A172 (cell line): ENCODE measurements at regions not wholly inside any gene's neighbourhood (a gene's known extent, or its start where the extent isn't known, plus 50 kb on each side); places are given as distances from the start of the nearest gene placed in this dataset.

ENCODE experiments used
- DNase-seq: peaks from one replicate; pipeline ENCODE4 v3.0.0-alpha.2; 2015; ENCODE audit warnings: low spot score

GRCh38 chr12:24605466-24605865 is 343.4 kb downstream of the BCAT1 start:
- no peak for DNase-seq

DNA sequence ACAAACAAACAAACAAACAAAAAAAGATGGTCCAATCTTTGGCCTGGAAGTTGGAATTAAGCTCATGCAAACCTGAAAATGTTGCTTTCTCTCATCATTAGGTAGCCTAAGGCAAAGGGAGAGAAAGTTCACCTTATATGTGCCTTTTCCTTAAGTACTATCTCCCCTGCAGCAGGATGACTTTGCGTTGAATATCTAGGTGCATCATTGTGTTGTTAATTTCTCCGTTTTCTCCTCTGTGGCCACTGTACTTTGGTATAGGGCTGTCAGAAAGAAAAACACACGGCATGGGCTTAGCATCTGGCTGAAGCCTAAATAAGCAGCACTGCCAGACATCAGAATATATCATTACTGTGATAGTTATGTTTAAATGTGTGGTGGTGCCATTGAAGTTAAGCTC is 345.5 kb downstream of the BCAT1 start:
- no peak for DNase-seq

DNA sequence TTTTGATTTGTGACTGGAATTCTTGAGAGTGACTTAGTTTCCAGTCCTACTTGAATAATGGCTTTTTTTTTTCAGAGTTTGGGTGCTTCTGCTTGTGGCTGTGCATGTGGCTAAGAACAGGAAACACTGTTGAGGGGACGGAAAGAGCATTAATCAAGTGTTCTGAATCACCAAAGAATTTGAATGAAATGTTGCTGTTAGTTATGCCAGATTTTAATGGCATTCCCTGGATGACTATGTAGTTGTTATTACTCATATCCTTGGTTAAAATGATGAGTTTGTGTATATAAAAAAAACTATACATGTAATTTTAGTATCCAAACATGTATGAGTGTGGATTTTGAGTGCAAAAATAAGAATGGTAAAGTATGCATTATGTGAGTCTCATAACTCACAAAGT is 347.9 kb downstream of the BCAT1 start:
- DNase-seq, result peak; percentile 81

GRCh38 chr12:24600551-24600950 is 348.4 kb downstream of the BCAT1 start:
- peak; percentile 10 for DNase-seq

DNA sequence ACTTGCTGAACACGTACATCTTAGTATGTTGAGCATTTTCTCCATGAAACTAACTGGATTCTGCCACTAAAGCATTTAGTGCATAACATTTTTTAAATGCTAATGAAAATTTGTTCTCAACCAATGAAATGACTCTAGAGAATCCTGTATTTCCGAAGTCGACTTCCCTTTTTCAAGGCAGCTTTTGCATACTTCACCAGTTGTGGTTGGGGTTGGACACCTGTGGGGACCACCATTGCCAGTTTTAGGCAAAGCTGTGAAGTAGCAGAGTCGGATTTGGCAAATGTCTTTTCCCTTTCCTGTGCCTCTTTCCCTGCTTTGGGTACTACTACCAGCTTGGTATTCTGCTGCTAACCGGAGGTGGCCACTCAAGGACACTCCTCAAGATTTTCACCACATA is 349.2 kb downstream of the BCAT1 start:
- DNase-seq, result no peak

- DNase-seq, result no peak
Observed at GRCh38 chr12:24597580-24597979, 351.3 kb downstream of the BCAT1 start.

DNA sequence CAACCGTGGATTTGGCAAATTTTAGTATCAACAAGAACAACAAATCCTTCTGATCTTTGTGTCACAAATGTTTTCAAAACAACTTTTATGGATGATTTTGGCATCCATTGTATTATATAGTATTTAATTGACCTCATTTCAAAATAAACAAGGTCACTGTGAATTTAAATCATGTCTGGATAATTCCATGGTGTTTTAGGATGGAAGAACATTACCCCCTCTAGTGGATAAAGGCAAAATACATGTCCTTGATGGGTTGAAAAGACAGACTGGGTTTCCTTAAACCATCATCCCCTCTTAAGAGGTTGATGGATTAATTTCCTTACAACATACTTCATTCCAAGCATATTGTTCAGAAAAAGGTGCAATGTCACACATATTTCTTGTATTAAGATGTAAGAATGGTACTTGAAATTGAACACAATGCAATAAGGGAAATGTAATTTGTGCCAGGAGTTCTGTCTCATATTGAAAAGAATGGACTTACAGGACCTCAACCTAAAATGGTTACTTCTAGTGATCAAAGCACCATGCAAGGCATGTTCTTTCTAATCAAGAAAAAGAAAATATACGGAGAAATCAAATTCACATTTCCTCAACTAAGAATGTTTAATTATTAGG is 352.0 kb downstream of the BCAT1 start:
- DNase-seq, result peak; percentile 34

DNA sequence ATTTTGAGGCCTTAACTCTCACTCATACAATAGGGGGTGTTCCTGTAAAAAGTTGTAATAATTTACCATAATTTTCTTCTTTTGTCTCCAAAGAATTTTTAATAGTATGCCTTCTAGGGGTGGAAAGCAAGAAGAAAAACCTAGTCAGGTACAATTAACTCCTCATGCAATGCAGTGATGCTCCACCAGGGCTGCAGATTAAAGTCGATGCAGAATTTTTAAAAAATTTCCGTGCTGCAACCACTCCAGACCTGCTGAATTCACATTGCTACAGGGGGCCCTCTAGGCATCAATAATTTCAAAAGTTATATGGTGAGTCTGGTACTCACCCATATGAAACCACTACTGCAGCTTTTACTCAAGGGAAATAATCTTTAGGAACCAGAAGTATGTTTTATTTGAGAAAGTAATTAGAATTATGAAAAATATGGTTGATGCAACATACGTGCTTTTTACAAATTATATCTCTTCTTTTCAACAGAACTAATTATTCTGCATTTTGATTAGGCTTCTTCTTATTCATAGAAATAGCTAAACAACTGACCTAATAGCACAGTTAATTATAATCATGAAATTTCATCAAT is 353.2 kb downstream of the BCAT1 start:
- DNase-seq, result peak; percentile 3

DNA sequence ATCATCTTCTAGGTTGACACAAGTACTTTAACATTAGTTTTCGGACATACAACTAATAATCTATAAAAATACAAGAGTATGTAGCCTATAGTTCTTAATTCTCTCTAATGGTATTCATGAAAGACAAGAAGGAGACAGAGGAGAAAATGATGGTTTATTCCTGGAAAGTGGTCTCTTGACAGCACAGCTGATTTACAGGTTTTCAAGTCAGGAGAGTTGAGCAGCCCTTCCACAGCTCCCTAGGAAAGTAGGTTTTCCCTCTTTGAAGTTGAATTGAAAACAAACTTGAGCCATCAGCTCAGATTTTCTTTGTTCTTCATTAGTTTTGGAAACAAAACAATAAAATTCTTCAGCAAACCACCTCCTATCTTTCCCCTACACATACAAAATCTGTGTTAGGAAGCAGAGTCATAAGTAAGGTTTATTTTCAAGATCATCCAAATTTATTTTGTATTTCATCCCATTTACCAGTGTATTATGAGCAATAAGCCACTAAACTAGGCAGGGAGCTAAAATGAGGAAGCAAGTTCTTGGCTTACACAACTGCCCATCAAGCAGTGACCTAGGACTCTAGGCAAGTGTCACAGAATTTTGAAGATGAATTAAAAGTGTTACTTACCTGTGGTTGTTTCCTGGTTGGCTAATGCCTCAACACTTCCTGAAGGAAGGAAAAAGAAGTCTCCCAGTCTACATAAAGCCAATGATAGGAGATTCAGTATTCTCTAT is 357.0 kb downstream of the BCAT1 start:
- DNase-seq, result no peak

GRCh38 chr12:24591079-24591626 is 357.7 kb downstream of the BCAT1 start:
- DNase-seq, result no peak

- no peak for DNase-seq
Observed at GRCh38 chr12:24586293-24586692, 362.6 kb downstream of the BCAT1 start.

GRCh38 chr12:24584032-24584675 is 364.7 kb downstream of the BCAT1 start:
- DNase-seq, result no peak

DNA sequence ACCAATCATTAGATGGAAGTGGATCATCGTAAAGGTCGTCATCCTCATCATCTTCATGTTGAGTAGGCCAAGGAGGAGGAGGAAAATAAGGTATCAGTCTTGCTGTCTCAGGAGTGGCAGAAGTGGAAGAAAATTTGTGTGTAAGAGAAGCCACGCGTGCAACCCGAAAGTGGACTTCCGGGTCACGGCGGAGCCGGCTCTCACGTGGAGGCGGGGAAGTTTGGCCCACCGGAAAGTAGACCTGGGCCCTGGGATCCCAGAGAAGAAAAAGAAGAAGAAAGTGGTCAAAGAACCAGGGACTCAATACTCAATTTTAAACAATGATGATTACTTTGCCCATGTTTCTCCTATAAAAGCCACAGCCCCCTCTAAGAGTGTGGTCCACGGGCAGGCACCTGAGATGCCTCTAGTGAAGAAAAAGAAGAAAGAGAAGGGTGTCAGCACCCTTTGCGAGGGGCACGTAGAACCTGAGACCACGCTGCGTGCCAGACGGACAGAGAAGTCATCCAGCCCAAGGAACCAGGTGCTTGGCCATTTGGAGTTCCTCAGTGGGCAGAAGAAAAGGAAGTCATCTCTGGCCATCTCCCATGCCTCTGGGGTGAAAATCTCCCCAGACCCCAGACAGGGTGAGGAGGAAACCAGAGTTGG is 365.8 kb downstream of the BCAT1 start:
- no peak for DNase-seq

GRCh38 chr12:24574538-24574937 is 374.4 kb downstream of the BCAT1 start:
- DNase-seq, result no peak

GRCh38 chr12:24573621-24574020 is 375.3 kb downstream of the BCAT1 start:
- DNase-seq, result no peak

GRCh38 chr12:24565300-24565699 is 383.6 kb downstream of the BCAT1 start:
- DNase-seq, result no peak

DNA sequence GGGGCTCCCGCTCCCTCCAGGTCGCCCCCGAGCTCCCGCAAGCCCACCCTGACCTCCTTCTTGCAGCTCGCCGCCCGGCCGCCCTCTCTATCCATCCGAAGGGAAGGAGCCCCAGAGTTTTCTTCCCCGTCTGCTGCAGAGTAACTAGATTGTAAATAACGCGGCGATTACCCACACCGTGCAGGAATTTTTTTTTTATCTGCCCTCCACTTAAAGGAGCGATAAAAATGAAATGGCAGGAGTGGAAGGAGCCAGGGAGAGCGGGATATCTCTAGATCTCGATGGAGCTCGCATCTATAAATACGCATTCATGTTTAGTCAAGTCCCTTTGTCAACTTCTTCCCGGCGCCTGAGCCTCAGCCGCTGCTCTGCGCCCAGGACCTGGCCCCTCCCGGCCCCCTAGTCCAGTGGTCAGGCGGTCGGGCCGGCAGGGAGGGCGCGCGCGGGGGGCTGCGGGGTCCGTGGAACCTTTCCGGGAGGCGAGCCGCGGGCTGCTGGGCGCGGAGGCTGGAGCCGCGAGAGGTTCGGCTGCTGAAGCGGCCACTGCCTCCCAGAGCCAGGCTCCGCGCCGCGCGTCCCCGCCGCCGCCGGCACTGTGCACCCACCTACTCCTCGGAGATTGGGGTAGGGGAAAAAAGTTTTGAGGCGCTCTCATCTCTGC is 386.0 kb downstream of the BCAT1 start:
- DNase-seq, result no peak

- no peak for DNase-seq
Observed at GRCh38 chr12:24561882-24562770, 386.8 kb downstream of the BCAT1 start.

DNA sequence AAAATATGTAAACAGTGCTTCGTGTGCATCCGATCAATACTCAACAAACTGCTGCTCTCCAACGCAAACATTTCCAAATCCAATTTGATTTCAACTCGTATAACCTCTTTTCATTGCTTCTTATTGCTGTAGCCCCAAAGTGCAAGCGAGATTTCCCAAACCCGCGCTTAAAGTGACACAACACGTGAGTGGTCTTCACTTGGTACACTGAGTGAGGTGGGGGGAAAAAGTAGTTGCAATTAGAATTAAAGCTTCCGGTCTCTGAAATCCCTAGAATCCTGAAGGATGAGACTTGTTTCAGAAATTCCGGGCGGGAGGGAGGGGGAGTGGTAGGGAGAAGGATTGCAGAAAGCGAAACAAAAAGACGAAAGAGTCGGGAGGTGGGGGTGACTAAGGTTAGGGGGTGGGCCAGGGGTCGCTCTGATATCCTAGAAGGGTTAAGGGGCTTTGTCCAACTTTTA is 387.5 kb downstream of the BCAT1 start:
- DNase-seq, result no peak

DNA sequence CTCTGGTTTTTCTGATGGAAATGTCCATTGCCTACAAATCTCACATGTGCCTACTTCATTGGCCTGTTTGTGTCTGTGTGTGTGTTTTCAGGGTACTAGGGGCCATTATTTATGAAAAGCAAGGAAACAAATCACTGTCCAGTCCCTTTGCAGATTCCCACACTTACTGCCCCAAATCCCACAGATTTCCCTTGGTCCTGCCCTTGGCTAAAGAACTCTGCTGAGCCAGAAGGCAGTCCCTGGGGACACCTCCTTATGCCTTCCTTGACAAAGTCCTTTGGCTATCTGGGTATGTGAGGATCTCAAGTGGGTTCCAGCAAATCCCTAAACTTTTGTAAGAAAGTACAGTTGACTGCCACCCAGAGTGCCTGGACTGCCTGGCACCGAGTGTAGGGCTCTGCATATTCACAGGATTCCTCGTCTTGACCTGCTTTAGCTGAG is 388.1 kb downstream of the BCAT1 start:
- no peak for DNase-seq
